IPS-18a (cell line): ENCODE measurements at regions not wholly inside any gene's neighbourhood (a gene's known extent, or its start where the extent isn't known, plus 50 kb on each side); places are given as distances from the start of the nearest gene placed in this dataset.

ENCODE experiments used
- H3K27ac ChIP-seq: one replicate; pipeline ENCODE4 v1.5.1; 2013; ENCODE audit warnings: low read length
- H3K27me3 ChIP-seq: one replicate; pipeline ENCODE4 v1.6.1; 2013; ENCODE audit warnings: mild to moderate bottlenecking, low read length; ENCODE audit not compliant: control insufficient read depth, insufficient read depth
- H3K36me3 ChIP-seq: one replicate; pipeline ENCODE4 v1.6.1; 2013; ENCODE audit warnings: low read depth, low read length; ENCODE audit not compliant: control insufficient read depth
- H3K4me1 ChIP-seq: one replicate; pipeline ENCODE4 v1.6.1; 2013; ENCODE audit warnings: low read depth, low read length; ENCODE audit not compliant: control insufficient read depth
- H3K4me3 ChIP-seq: one replicate; pipeline ENCODE4 v1.5.1; 2013; ENCODE audit warnings: low read length
- H3K9ac ChIP-seq: one replicate; pipeline ENCODE4 v1.6.1; 2013; ENCODE audit warnings: mild to moderate bottlenecking, low read length, moderate library complexity
- H3K9me3 ChIP-seq: one replicate; pipeline ENCODE4 v1.6.1; 2013; ENCODE audit warnings: low read depth, low read length; ENCODE audit not compliant: control insufficient read depth

GRCh38 chr6:95292011-95292410 is 285.3 kb upstream of the MANEA start:
- Histone ChIP-seq H3K9ac (no peak overlapping the region), H3K27me3 (no peaks in the 10 kb centered on the region), H3K27ac (no peak overlapping the region), H3K9me3 (no peaks in the 10 kb centered on the region), H3K36me3 (no peaks in the 10 kb centered on the region), H3K4me1 (peaks cover 11% of the 10 kb centered on the region), H3K4me3 (no peak overlapping the region)

- no peaks in the 10 kb centered on the region for H3K27me3 ChIP-seq
- no peak overlapping the region for H3K27ac ChIP-seq
- H3K4me1 ChIP-seq = peaks cover 11% of the 10 kb centered on the region
- H3K9ac ChIP-seq = no peak overlapping the region
- no peaks in the 10 kb centered on the region for H3K9me3 ChIP-seq
- H3K4me3 ChIP-seq = no peak overlapping the region
- no peaks in the 10 kb centered on the region for H3K36me3 ChIP-seq
These were observed 284.1 kb upstream of the MANEA start for GRCh38 chr6:95293257-95293656.

- no peaks in the 10 kb centered on the region for H3K9me3 ChIP-seq
- H3K4me1 ChIP-seq = peaks cover 11% of the 10 kb centered on the region
- no peaks in the 10 kb centered on the region for H3K27me3 ChIP-seq
- no peak overlapping the region for H3K9ac ChIP-seq
- no peak overlapping the region for H3K4me3 ChIP-seq
- no peaks in the 10 kb centered on the region for H3K36me3 ChIP-seq
- H3K27ac ChIP-seq = peak overlapping the region; percentile 40
These were observed 283.3 kb upstream of the MANEA start for GRCh38 chr6:95294043-95294442.

- no peak overlapping the region for H3K9ac ChIP-seq
- H3K27ac ChIP-seq = no peak overlapping the region
- H3K4me3 ChIP-seq = no peak overlapping the region
- no peaks in the 10 kb centered on the region for H3K9me3 ChIP-seq
- H3K36me3 ChIP-seq = no peaks in the 10 kb centered on the region
- peaks cover 8% of the 10 kb centered on the region for H3K4me1 ChIP-seq
- no peaks in the 10 kb centered on the region for H3K27me3 ChIP-seq
These were observed 267.8 kb upstream of the MANEA start for GRCh38 chr6:95309545-95309944.

- Histone ChIP-seq H3K27ac (no peak overlapping the region), H3K36me3 (no peaks in the 10 kb centered on the region), H3K27me3 (no peaks in the 10 kb centered on the region), H3K9me3 (no peaks in the 10 kb centered on the region), H3K4me3 (no peak overlapping the region), H3K9ac (no peak overlapping the region), H3K4me1 (no peaks in the 10 kb centered on the region)
These were observed 259.2 kb upstream of the MANEA start for GRCh38 chr6:95318137-95318536.

GRCh38 chr6:95321126-95321525 is 256.2 kb upstream of the MANEA start:
- Histone ChIP-seq H3K9ac (no peak overlapping the region), H3K27me3 (no peaks in the 10 kb centered on the region)

GRCh38 chr6:95325916-95326315 is 251.4 kb upstream of the MANEA start:
- Histone ChIP-seq H3K27ac (no peak overlapping the region), H3K36me3 (no peaks in the 10 kb centered on the region), H3K4me1 (no peaks in the 10 kb centered on the region), H3K9ac (no peak overlapping the region), H3K27me3 (no peaks in the 10 kb centered on the region), H3K9me3 (no peaks in the 10 kb centered on the region), H3K4me3 (no peak overlapping the region)

More at GRCh38 chr6:95321126-95321525, 256.2 kb upstream of the MANEA start:
- H3K36me3 ChIP-seq = no peaks in the 10 kb centered on the region
- H3K27ac ChIP-seq = no peak overlapping the region
- H3K9me3 ChIP-seq = no peaks in the 10 kb centered on the region
- H3K4me1 ChIP-seq = no peaks in the 10 kb centered on the region
- H3K4me3 ChIP-seq = no peak overlapping the region

- no peak overlapping the region for H3K27ac ChIP-seq
- H3K36me3 ChIP-seq = no peaks in the 10 kb centered on the region
- H3K9me3 ChIP-seq = no peaks in the 10 kb centered on the region
- H3K27me3 ChIP-seq = no peaks in the 10 kb centered on the region
- no peaks in the 10 kb centered on the region for H3K4me1 ChIP-seq
- no peak overlapping the region for H3K9ac ChIP-seq
- no peak overlapping the region for H3K4me3 ChIP-seq
These were observed 249.1 kb upstream of the MANEA start for GRCh38 chr6:95328231-95328630.

- no peaks in the 10 kb centered on the region for H3K27me3 ChIP-seq
- H3K27ac ChIP-seq = no peak overlapping the region
- H3K36me3 ChIP-seq = no peaks in the 10 kb centered on the region
- H3K4me3 ChIP-seq = no peak overlapping the region
- H3K4me1 ChIP-seq = no peaks in the 10 kb centered on the region
- no peak overlapping the region for H3K9ac ChIP-seq
- H3K9me3 ChIP-seq = no peaks in the 10 kb centered on the region
These were observed 225.1 kb upstream of the MANEA start for GRCh38 chr6:95352064-95352795.

- no peak overlapping the region for H3K9ac ChIP-seq
- no peak overlapping the region for H3K27ac ChIP-seq
- no peaks in the 10 kb centered on the region for H3K9me3 ChIP-seq
- no peaks in the 10 kb centered on the region for H3K36me3 ChIP-seq
- H3K4me1 ChIP-seq = no peaks in the 10 kb centered on the region
- no peak overlapping the region for H3K4me3 ChIP-seq
- H3K27me3 ChIP-seq = no peaks in the 10 kb centered on the region
These were observed 222.8 kb upstream of the MANEA start for GRCh38 chr6:95354551-95354950.

GRCh38 chr6:95357380-95358020 is 219.8 kb upstream of the MANEA start:
- Histone ChIP-seq H3K27ac (no peak overlapping the region), H3K36me3 (no peaks in the 10 kb centered on the region), H3K9ac (no peak overlapping the region), H3K4me3 (no peak overlapping the region), H3K9me3 (no peaks in the 10 kb centered on the region), H3K27me3 (no peaks in the 10 kb centered on the region), H3K4me1 (no peaks in the 10 kb centered on the region)

GRCh38 chr6:95364016-95364604 is 213.2 kb upstream of the MANEA start:
- Histone ChIP-seq H3K27ac (no peak overlapping the region), H3K9ac (no peak overlapping the region), H3K4me1 (peaks cover 13% of the 10 kb centered on the region), H3K27me3 (no peaks in the 10 kb centered on the region), H3K36me3 (no peaks in the 10 kb centered on the region), H3K9me3 (no peaks in the 10 kb centered on the region), H3K4me3 (no peak overlapping the region)
